ENCODE measurements at regions not wholly inside any gene's neighbourhood (a gene's known extent, or its start where the extent isn't known, plus 50 kb on each side); places are given as distances from the start of the nearest gene placed in this dataset.

- TF ChIP-seq YY1 (IDR thresholded peaks at IDR 0.05; ENCODE audit: extremely low read depth, insufficient replicate concordance, low read depth, low read length) (no peak), CTCF (IDR thresholded peaks at IDR 0.05 in 2 of 3, conservative IDR thresholded peaks at IDR 0.05 in 1 of 3; ENCODE audit: borderline replicate concordance in 1 of 3, insufficient read depth in 1 of 3, low read depth in 2 of 3, low read length in 2 of 3) (no peak)
Measured at GRCh38 chr4:156559346-156559745, 412.3 kb downstream of the PDGFC start.

All from HCT116 (cell line).